Astrocyte of the cerebellum (primary cell): ENCODE measurements at regions not wholly inside any gene's neighbourhood (a gene's known extent, or its start where the extent isn't known, plus 50 kb on each side); places are given as distances from the start of the nearest gene placed in this dataset.

Experiments used
- DNase-seq: peaks from one replicate; pipeline ENCODE4 v3.0.0-alpha.2; 2011; ENCODE audit warnings: low read depth
- H3K4me3 ChIP-seq: 2 replicates; pipeline ENCODE4 v1.5.1; 2011; ENCODE audit warnings: mild to moderate bottlenecking, low read depth, low read length, moderate library complexity
- CTCF ChIP-seq: IDR thresholded peaks from 2 replicates; pipeline ENCODE4 v1.5.1; 2012; ENCODE audit warnings: low read length, low read depth, moderate library complexity, mild to moderate bottlenecking; ENCODE audit errors: missing control alignments
- in situ Hi-C: cut with HindIII; loops from 2 replicates; pipeline ENCODE4 v1.10.0; 2017; ENCODE audit warnings: low sequenced_read_pairs

GRCh38 chr6:6906570-6907213, 201.1 kb upstream of the RREB1 start:
- H3K4me3 ChIP-seq = no peak overlapping the region
- in situ Hi-C loops = no loop called here
- DNase-seq = no peak
- no peak for TF ChIP-seq CTCF

GRCh38 chr6:6907286-6907685, 200.5 kb upstream of the RREB1 start:
- no peak for TF ChIP-seq CTCF
- DNase-seq = no peak
- no peak overlapping the region for H3K4me3 ChIP-seq
- in situ Hi-C loops = no loop called here

- TF ChIP-seq CTCF = no peak
- in situ Hi-C loops = no loop called here
- no peak for DNase-seq
- H3K4me3 ChIP-seq = no peak overlapping the region
Observed at GRCh38 chr6:6908121-6908520, 199.6 kb upstream of the RREB1 start.

- in situ Hi-C loops = no loop called here
- no peak overlapping the region for H3K4me3 ChIP-seq
- DNase-seq = no peak
- TF ChIP-seq CTCF = no peak
Observed at GRCh38 chr6:6909111-6909510, 198.7 kb upstream of the RREB1 start.

- in situ Hi-C loops = loop anchor here (5.0 kb wide), 1 partner anchor 39 kb away; no protein-coding TSS in a partner anchor
- TF ChIP-seq CTCF = no peak
- no peak for DNase-seq
- no peak overlapping the region for H3K4me3 ChIP-seq
Observed at GRCh38 chr6:6910734-6911295, 196.9 kb upstream of the RREB1 start.

GRCh38 chr6:6911391-6911790, 196.4 kb upstream of the RREB1 start:
- H3K4me3 ChIP-seq = no peak overlapping the region
- no peak for TF ChIP-seq CTCF
- in situ Hi-C loops = loop anchor here (5.0 kb wide), 1 partner anchor 39 kb away; no protein-coding TSS in a partner anchor
- no peak for DNase-seq
